ENCODE measurements at regions not wholly inside any gene's neighbourhood (a gene's known extent, or its start where the extent isn't known, plus 50 kb on each side); places are given as distances from the start of the nearest gene placed in this dataset.

DNA sequence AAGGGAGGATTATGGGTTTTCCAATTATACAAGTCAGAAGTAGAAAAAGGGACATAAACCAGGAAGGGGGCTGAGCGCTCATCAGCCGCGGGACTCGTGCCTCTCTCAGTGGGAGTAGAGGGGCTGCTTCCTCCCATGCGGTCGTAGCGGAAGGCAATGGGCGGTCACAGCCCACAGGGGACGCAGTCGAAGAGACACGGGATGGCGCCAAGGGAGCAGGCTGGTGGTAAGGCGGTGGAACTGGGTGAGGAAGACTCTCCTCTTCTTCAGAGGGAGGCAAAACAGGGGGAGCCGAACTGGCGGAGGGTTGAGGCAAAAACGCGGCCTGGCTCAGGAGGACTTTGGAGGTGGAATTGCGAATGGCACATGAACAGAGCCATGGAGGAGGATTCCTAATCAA is 677.7 kb downstream of the TMEM121 start:
- no peaks in the 10 kb centered on the region for H3K4me1 ChIP-seq (ENCODE audit: control insufficient read depth, insufficient read depth, low read length)
- H3K36me3 ChIP-seq (ENCODE audit: control insufficient read depth, insufficient read depth, low read length), result no peaks in the 10 kb centered on the region
- DNase-seq, result no peak
- no peaks in the 10 kb centered on the region for H3K27me3 ChIP-seq (ENCODE audit: control insufficient read depth, insufficient read depth, low read length)
- no CpG with 5 or more reads among the region's 18 CpGs for WGBS (ENCODE audit: insufficient coverage, low lambda C conversion rate)
- no peak overlapping the region for H3K27ac ChIP-seq (ENCODE audit: low read length)
- no peak overlapping the region for H3K4me3 ChIP-seq (ENCODE audit: low read length)
- peaks cover 5% of the 10 kb centered on the region for H3K9me3 ChIP-seq (ENCODE audit: control insufficient read depth, low read depth, low read length)

DNA sequence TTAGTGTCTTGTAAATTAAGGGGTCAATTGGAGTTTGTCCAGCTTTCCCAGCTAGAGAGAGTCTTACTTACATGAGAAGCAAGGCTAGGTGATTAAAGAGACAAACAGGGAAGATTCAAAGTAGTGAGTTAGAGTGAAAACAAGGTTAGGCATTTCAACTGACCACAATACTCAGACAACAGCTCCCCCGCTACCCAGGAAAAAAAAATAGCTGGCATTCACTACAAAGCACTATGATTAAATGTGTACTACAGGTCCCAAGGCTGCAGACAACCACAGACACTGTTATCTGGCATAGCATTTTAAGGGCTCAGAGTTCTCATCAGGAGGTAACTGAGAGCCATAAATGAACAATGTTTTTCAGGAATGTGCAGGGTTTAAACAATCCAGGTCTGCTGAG is 680.9 kb downstream of the TMEM121 start:
- no peak for DNase-seq
- peaks cover 7% of the 10 kb centered on the region for H3K9me3 ChIP-seq (ENCODE audit: control insufficient read depth, low read depth, low read length)
- no peaks in the 10 kb centered on the region for H3K36me3 ChIP-seq (ENCODE audit: control insufficient read depth, insufficient read depth, low read length)
- no peak overlapping the region for H3K4me3 ChIP-seq (ENCODE audit: low read length)
- H3K4me1 ChIP-seq (ENCODE audit: control insufficient read depth, insufficient read depth, low read length), result no peaks in the 10 kb centered on the region
- no peaks in the 10 kb centered on the region for H3K27me3 ChIP-seq (ENCODE audit: control insufficient read depth, insufficient read depth, low read length)
- no CpG with 5 or more reads among the region's 1 CpG for WGBS (ENCODE audit: insufficient coverage, low lambda C conversion rate)
- H3K27ac ChIP-seq (ENCODE audit: low read length), result no peak overlapping the region

DNA sequence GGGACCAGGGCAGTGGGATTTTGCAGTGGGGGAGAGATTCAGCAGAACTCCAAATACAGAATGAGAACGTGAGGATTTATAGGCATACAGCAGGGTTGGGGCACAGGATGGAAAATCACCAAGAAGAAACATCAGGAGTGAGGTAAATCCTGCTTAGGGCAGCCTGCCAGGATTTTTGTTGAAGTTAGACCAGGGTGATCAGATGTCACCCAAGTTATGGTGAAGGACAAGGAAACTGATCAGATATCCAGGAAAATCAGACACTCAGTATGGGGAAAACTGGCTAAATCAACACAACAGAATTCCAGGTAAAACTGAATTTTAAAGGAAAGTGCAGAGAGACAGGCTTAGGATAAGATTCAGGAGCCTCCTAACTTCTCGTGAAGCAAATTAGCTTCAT is 682.4 kb downstream of the TMEM121 start:
- Histone ChIP-seq H3K36me3 (ENCODE audit: control insufficient read depth, insufficient read depth, low read length) (no peaks in the 10 kb centered on the region), H3K4me3 (ENCODE audit: low read length) (no peak overlapping the region), H3K9me3 (ENCODE audit: control insufficient read depth, low read depth, low read length) (peaks cover 7% of the 10 kb centered on the region), H3K27ac (ENCODE audit: low read length) (no peak overlapping the region), H3K4me1 (ENCODE audit: control insufficient read depth, insufficient read depth, low read length) (no peaks in the 10 kb centered on the region), H3K27me3 (ENCODE audit: control insufficient read depth, insufficient read depth, low read length) (no peaks in the 10 kb centered on the region)
- 53% methylated on average over 2 of the region's 2 CpGs for WGBS (ENCODE audit: insufficient coverage, low lambda C conversion rate)
- DNase-seq, result no peak

DNA sequence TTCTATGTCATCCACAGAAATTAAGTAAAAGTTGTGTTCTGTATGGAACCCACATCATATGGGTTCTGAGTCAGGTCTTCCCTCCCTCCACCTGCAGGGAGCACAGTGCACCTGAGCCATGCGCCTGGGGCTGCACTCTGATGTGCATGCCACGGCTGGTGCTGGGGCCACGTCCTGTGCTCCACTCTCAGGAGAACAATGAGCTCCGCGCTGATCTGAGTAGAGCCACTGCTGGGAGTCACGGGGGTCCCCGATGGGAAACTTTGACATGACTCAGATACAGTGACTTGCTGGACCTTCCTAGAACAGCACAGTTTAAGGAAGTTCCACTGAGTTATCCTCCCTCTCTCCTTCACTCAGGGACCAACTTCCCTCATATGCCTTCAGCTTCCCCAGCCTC is 683.4 kb downstream of the TMEM121 start:
- no peaks in the 10 kb centered on the region for H3K4me1 ChIP-seq (ENCODE audit: control insufficient read depth, insufficient read depth, low read length)
- H3K27ac ChIP-seq (ENCODE audit: low read length), result no peak overlapping the region
- H3K36me3 ChIP-seq (ENCODE audit: control insufficient read depth, insufficient read depth, low read length), result no peaks in the 10 kb centered on the region
- no CpG with 5 or more reads among the region's 7 CpGs for WGBS (ENCODE audit: insufficient coverage, low lambda C conversion rate)
- peaks cover 2% of the 10 kb centered on the region for H3K9me3 ChIP-seq (ENCODE audit: control insufficient read depth, low read depth, low read length)
- DNase-seq, result no peak
- no peaks in the 10 kb centered on the region for H3K27me3 ChIP-seq (ENCODE audit: control insufficient read depth, insufficient read depth, low read length)
- H3K4me3 ChIP-seq (ENCODE audit: low read length), result no peak overlapping the region

DNA sequence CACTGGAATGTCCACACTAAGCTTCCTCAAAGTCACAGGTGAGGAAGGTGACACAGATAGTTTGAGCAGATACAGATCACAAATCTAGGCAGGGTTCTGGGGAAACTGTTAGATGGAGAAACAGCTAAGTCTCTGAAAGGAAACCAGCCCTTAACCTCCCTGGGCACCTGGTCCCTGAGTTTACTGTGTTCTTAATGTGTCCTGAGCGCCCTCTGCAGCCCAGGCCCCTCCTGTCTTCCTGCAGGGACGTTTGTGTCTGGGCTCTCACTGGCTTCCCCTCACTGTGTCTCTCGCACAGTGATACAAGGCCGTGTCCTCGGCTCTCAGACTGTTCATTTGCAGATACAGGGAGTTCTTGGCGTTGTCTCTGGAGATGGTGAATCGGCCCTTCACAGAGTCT is 684.3 kb downstream of the TMEM121 start:
- DNase-seq, result no peak
- WGBS (ENCODE audit: insufficient coverage, low lambda C conversion rate), result no CpG with 5 or more reads among the region's 7 CpGs
- Histone ChIP-seq H3K27ac (ENCODE audit: low read length) (no peak overlapping the region), H3K36me3 (ENCODE audit: control insufficient read depth, insufficient read depth, low read length) (no peaks in the 10 kb centered on the region), H3K27me3 (ENCODE audit: control insufficient read depth, insufficient read depth, low read length) (no peaks in the 10 kb centered on the region), H3K4me3 (ENCODE audit: low read length) (no peak overlapping the region), H3K9me3 (ENCODE audit: control insufficient read depth, low read depth, low read length) (peaks cover 2% of the 10 kb centered on the region), H3K4me1 (ENCODE audit: control insufficient read depth, insufficient read depth, low read length) (no peaks in the 10 kb centered on the region)

DNA sequence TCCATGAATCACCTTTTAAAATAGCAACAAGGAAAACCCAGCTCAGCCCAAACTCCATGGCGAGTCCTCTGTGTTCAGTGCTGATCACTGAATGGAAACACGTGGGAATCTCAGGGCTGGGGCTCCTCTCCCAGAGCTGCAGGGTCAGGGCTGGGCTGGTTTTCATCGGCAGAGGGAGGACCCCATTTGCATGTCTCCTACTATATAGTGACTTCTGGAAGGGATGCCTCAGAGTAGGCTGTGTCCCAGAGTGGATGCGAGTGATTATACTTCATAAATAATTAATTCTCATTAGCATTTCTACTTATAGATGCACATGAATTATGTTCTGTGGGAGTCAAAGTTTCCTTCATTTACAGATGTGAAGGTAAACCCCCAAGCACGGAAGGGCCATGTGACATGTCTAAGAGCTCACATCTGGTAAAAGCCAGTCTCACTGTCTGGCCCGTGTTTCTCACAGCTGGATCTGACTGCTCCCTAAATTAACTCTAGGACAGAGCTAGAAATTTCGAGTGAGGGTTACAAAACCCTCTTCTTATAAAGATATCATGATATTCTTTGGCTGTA is 685.0 kb downstream of the TMEM121 start:
- no peak overlapping the region for H3K27ac ChIP-seq (ENCODE audit: low read length)
- no peaks in the 10 kb centered on the region for H3K4me1 ChIP-seq (ENCODE audit: control insufficient read depth, insufficient read depth, low read length)
- WGBS (ENCODE audit: insufficient coverage, low lambda C conversion rate), result 60% methylated on average over 1 of the region's 7 CpGs
- no peak overlapping the region for H3K4me3 ChIP-seq (ENCODE audit: low read length)
- no peaks in the 10 kb centered on the region for H3K36me3 ChIP-seq (ENCODE audit: control insufficient read depth, insufficient read depth, low read length)
- DNase-seq, result no peak
- peaks cover 2% of the 10 kb centered on the region for H3K9me3 ChIP-seq (ENCODE audit: control insufficient read depth, low read depth, low read length)
- H3K27me3 ChIP-seq (ENCODE audit: control insufficient read depth, insufficient read depth, low read length), result no peaks in the 10 kb centered on the region

DNA sequence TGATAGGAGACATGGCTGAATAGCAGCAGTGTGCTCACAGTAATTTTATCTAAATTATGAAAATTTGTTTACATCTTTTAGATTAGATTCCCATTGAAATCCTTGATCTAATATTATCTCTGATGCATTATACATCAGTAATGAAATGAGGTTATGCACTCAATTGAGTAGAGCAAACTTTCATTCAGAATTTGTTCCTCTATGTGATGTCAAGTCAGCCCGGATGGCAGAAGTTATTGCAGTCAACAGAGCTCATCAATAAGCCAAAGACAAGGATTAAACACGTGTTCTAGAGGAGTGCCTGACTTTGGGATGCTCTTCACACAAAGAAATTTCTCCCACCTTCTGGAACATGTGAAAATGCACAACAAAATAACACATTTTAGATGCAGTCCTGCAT is 688.8 kb downstream of the TMEM121 start:
- Histone ChIP-seq H3K27ac (ENCODE audit: low read length) (no peak overlapping the region), H3K36me3 (ENCODE audit: control insufficient read depth, insufficient read depth, low read length) (no peaks in the 10 kb centered on the region), H3K4me1 (ENCODE audit: control insufficient read depth, insufficient read depth, low read length) (no peaks in the 10 kb centered on the region), H3K27me3 (ENCODE audit: control insufficient read depth, insufficient read depth, low read length) (no peaks in the 10 kb centered on the region), H3K4me3 (ENCODE audit: low read length) (no peak overlapping the region), H3K9me3 (ENCODE audit: control insufficient read depth, low read depth, low read length) (no peaks in the 10 kb centered on the region)
- no peak for DNase-seq
- WGBS (ENCODE audit: insufficient coverage, low lambda C conversion rate), result no CpG with 5 or more reads among the region's 2 CpGs

DNA sequence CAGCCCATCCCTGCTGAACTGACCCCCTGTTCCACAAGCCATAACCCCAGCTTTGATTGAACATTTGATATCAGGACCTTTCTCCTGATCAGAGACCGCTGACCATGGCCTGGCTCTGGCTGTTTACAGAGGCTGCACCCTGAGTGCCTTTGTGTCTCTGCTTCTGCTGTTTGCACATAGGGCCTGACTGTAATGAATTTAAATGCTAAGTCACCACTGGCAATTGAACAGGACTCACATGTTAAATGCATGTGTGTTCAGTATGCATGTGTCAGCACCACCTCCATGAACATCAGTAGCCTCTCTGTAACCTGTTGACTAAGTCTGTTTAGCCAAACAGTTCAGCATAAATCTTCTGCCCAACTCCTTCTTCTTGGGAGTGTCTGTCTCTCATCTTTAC is 690.3 kb downstream of the TMEM121 start:
- no peak overlapping the region for H3K27ac ChIP-seq (ENCODE audit: low read length)
- no peaks in the 10 kb centered on the region for H3K36me3 ChIP-seq (ENCODE audit: control insufficient read depth, insufficient read depth, low read length)
- no peak for DNase-seq
- H3K4me3 ChIP-seq (ENCODE audit: low read length), result no peak overlapping the region
- WGBS (ENCODE audit: insufficient coverage, low lambda C conversion rate), result no CpG with 5 or more reads among the region's 1 CpG
- H3K9me3 ChIP-seq (ENCODE audit: control insufficient read depth, low read depth, low read length), result no peaks in the 10 kb centered on the region
- H3K27me3 ChIP-seq (ENCODE audit: control insufficient read depth, insufficient read depth, low read length), result no peaks in the 10 kb centered on the region
- H3K4me1 ChIP-seq (ENCODE audit: control insufficient read depth, insufficient read depth, low read length), result no peaks in the 10 kb centered on the region

DNA sequence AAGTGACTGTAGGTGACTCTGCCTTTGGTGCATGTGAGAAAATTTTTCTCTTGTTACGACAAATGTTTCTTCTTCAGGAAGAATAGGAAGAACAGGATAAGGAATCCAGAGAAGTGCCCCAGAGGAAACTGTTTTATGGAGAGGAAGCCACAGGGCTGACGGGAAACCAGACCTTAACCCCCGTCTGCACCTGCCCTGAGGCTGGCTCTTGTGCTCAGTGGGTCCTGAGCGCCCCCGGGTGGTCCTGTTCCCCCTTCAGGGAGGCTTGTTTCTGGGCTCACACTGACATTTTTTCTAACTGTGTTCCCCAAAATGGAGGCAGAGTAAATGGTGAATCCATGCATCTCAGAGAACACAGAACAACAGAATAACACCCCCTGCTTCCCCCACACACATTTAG is 691.8 kb downstream of the TMEM121 start:
- H3K4me3 ChIP-seq (ENCODE audit: low read length), result no peak overlapping the region
- no peak for DNase-seq
- no peak overlapping the region for H3K27ac ChIP-seq (ENCODE audit: low read length)
- no peaks in the 10 kb centered on the region for H3K36me3 ChIP-seq (ENCODE audit: control insufficient read depth, insufficient read depth, low read length)
- no peaks in the 10 kb centered on the region for H3K9me3 ChIP-seq (ENCODE audit: control insufficient read depth, low read depth, low read length)
- H3K4me1 ChIP-seq (ENCODE audit: control insufficient read depth, insufficient read depth, low read length), result no peaks in the 10 kb centered on the region
- H3K27me3 ChIP-seq (ENCODE audit: control insufficient read depth, insufficient read depth, low read length), result no peaks in the 10 kb centered on the region
- WGBS (ENCODE audit: insufficient coverage, low lambda C conversion rate), result no CpG with 5 or more reads among the region's 5 CpGs

DNA sequence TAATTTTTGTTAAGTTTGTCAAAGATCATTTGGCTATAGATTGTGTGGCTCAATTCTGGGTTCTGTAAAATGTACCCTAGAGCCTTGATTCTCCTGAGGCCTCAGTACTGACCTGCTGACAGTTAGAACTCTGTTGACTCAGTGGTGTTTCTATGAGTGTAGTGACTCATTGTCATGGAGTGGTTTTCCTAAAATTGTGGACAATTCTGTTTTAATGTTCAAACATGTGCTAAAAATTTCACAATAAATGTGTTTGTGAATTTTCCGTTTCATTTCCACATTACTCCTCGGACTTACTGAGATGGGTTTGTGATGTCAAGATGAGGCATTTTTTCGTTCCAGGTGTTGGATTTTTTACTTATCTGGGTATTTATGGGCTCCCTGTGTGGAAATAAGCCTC is 695.9 kb downstream of the TMEM121 start:
- no peaks in the 10 kb centered on the region for H3K27me3 ChIP-seq (ENCODE audit: control insufficient read depth, insufficient read depth, low read length)
- H3K4me1 ChIP-seq (ENCODE audit: control insufficient read depth, insufficient read depth, low read length), result no peaks in the 10 kb centered on the region
- H3K4me3 ChIP-seq (ENCODE audit: low read length), result no peak overlapping the region
- WGBS (ENCODE audit: insufficient coverage, low lambda C conversion rate), result no CpG with 5 or more reads among the region's 3 CpGs
- DNase-seq, result no peak
- H3K36me3 ChIP-seq (ENCODE audit: control insufficient read depth, insufficient read depth, low read length), result no peaks in the 10 kb centered on the region
- H3K27ac ChIP-seq (ENCODE audit: low read length), result no peak overlapping the region
- peaks cover 3% of the 10 kb centered on the region for H3K9me3 ChIP-seq (ENCODE audit: control insufficient read depth, low read depth, low read length)

DNA sequence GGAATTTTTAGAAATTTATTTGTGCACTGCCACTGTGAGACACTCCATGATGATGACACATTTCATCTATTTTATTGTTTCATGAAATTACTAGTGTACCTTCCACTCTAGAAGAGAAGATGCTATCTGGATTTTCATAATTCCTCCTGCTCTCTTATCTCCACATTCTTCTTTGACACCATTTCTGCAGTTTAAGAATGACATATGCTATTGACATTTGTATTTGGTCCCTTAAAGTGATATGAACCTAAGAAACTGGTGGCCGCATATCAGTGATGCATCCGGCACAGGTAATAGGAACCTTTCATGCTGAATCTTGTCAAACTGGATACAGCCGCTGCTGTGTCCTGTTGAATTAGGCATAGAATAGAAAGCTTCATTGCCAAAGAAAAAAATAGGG is 696.3 kb downstream of the TMEM121 start:
- no peaks in the 10 kb centered on the region for H3K4me1 ChIP-seq (ENCODE audit: control insufficient read depth, insufficient read depth, low read length)
- no peaks in the 10 kb centered on the region for H3K36me3 ChIP-seq (ENCODE audit: control insufficient read depth, insufficient read depth, low read length)
- no peak overlapping the region for H3K4me3 ChIP-seq (ENCODE audit: low read length)
- H3K9me3 ChIP-seq (ENCODE audit: control insufficient read depth, low read depth, low read length), result peaks cover 3% of the 10 kb centered on the region
- WGBS (ENCODE audit: insufficient coverage, low lambda C conversion rate), result 60% methylated on average over 1 of the region's 3 CpGs
- H3K27me3 ChIP-seq (ENCODE audit: control insufficient read depth, insufficient read depth, low read length), result no peaks in the 10 kb centered on the region
- H3K27ac ChIP-seq (ENCODE audit: low read length), result no peak overlapping the region
- no peak for DNase-seq

All from large intestine (tissue), 3 donors.